H1 (cell line): ENCODE measurements at regions not wholly inside any gene's neighbourhood (a gene's known extent, or its start where the extent isn't known, plus 50 kb on each side); places are given as distances from the start of the nearest gene placed in this dataset.

Source experiments
- CTCF ChIA-PET: fragments of 300-600 bp; sonication (Branson Sonifier 250); formaldehyde crosslinking; loops from one replicate; lab custom pipeline; 2021; ENCODE audit not compliant: partially characterized antibody; lab: Charles Lee
- POLR2A ChIA-PET: fragments of 300-600 bp; sonication (Branson Sonifier 250); formaldehyde crosslinking; loops from one replicate; lab custom pipeline; 2021; ENCODE audit warnings: inconsistent platforms; ENCODE audit not compliant: partially characterized antibody; lab: Charles Lee
- DNase-seq, 2 experiments: peaks; one replicate each; pipeline versions ENCODE4 v3.0.0 to v3.0.0-alpha.2; 2010 to 2022; ENCODE audit warnings: low spot score in 2 of 2, low read depth in 1 of 2, mixed read lengths in 1 of 2
- FAIRE-seq: peaks from 2 replicates; lab custom pipeline; 2011; peaks lifted over from hg19 to GRCh38; lab: Jason Lieb, UNC
- H2AFZ ChIP-seq: 2 replicates; pipeline ENCODE4 v1.8.1; 2012; ENCODE audit warnings: low read length, inconsistent platforms
- H2AK5ac ChIP-seq: 2 replicates; pipeline ENCODE4 v1.6.1; 2013; ENCODE audit warnings: low read depth, low read length
- H2BK120ac ChIP-seq: replicated peaks from 2 replicates; pipeline ENCODE3; 2013; ENCODE audit warnings: low read depth, low read length, inconsistent platforms
- H2BK12ac ChIP-seq: 2 replicates; pipeline ENCODE4 v1.6.1; 2013; ENCODE audit warnings: low read depth, low read length
- H2BK15ac ChIP-seq: 2 replicates; pipeline ENCODE4 v1.6.1; 2013; ENCODE audit warnings: low read length
- H2BK20ac ChIP-seq: 2 replicates; pipeline ENCODE4 v1.6.1; 2013; ENCODE audit warnings: low read length
- H2BK5ac ChIP-seq: 2 replicates; pipeline ENCODE4 v1.6.1; 2013; ENCODE audit warnings: low read depth, low read length
- H3K14ac ChIP-seq: 2 replicates; pipeline ENCODE4 v1.6.1; 2013; ENCODE audit warnings: inconsistent platforms; ENCODE audit not compliant: insufficient read length
- H3K18ac ChIP-seq: 2 replicates; pipeline ENCODE4 v1.6.1; 2013; ENCODE audit warnings: low read length; ENCODE audit errors: extremely low read depth
- H3K23ac ChIP-seq: 2 replicates; pipeline ENCODE4 v1.6.1; 2013; ENCODE audit warnings: inconsistent platforms; ENCODE audit not compliant: insufficient read length
- H3K23me2 ChIP-seq: 2 replicates; pipeline ENCODE4 v1.6.1; 2013; ENCODE audit warnings: low read depth, low read length
- H3K27ac ChIP-seq: 2 replicates; pipeline ENCODE4 v1.6.1; 2011; ENCODE audit warnings: low read depth, low read length, inconsistent platforms
- H3K27me3 ChIP-seq, 4 experiments: replicated peaks in 1 of 4; 1 replicate in 1 of 4; 2 replicates in 3 of 4; pipeline versions ENCODE4 v1.6.1 to v1.8.1; 2011 to 2013; ENCODE audit warnings: low read length in 3 of 4, mild to moderate bottlenecking in 3 of 4, inconsistent platforms in 2 of 4, mixed read lengths in 2 of 4, moderate library complexity in 1 of 4; ENCODE audit not compliant: control insufficient read depth in 3 of 4, insufficient read depth in 3 of 4; ENCODE audit errors: extremely low read depth in 1 of 4
- H3K36me3 ChIP-seq, 4 experiments: 2 replicates each; pipeline versions ENCODE4 v1.6.1 to v1.8.1; 2011 to 2013; ENCODE audit warnings: mild to moderate bottlenecking in 4 of 4, low read length in 3 of 4, moderate library complexity in 2 of 4, control low read depth in 1 of 4, inconsistent platforms in 1 of 4; ENCODE audit not compliant: insufficient read depth in 4 of 4, control insufficient read depth in 2 of 4
- H3K4ac ChIP-seq: replicated peaks from 2 replicates; pipeline ENCODE3; 2013; ENCODE audit warnings: low read length, low read depth, mixed read lengths, inconsistent platforms; ENCODE audit not compliant: insufficient read length
- H3K4me1 ChIP-seq, 4 experiments: replicated peaks in 1 of 4; 1 replicate in 1 of 4; 2 replicates in 3 of 4; pipeline versions ENCODE4 v1.6.1 to v1.8.1; 2011 to 2013; ENCODE audit warnings: low read length in 3 of 4, inconsistent platforms in 2 of 4, mixed read lengths in 1 of 4; ENCODE audit not compliant: insufficient read depth in 4 of 4, control insufficient read depth in 3 of 4
- H3K4me2 ChIP-seq, 2 experiments: 2 replicates each; pipeline versions ENCODE4 v1.6.1 to v1.8.1; 2011 to 2013; ENCODE audit warnings: low read depth in 2 of 2, low read length in 2 of 2, control low read depth in 1 of 2, inconsistent platforms in 1 of 2, mild to moderate bottlenecking in 1 of 2; ENCODE audit not compliant: insufficient read depth in 1 of 2
- H3K4me3 ChIP-seq, 4 experiments: fragments of 200-600, 300-600 bp in 1 of 4; sonication (generic), shearing (Covaris generic), sonication (Bioruptor Twin) in 1 of 4; 2 replicates each; pipeline versions ENCODE4 v1.5.1 to v1.8.1; 2011 to 2016; ENCODE audit warnings: low read length in 4 of 4, low read depth in 3 of 4, control low read depth in 2 of 4, inconsistent platforms in 2 of 4, mild to moderate bottlenecking in 2 of 4, mixed read lengths in 1 of 4, moderate library complexity in 1 of 4; ENCODE audit not compliant: insufficient read depth in 2 of 4; ENCODE audit errors: extremely low read depth in 1 of 4
- H3K56ac ChIP-seq: replicated peaks from 2 replicates; pipeline ENCODE3; 2013; ENCODE audit warnings: low read depth, mild to moderate bottlenecking, mixed read lengths, low read length, inconsistent platforms; ENCODE audit not compliant: insufficient read length
- H3K79me1 ChIP-seq: 2 replicates; pipeline ENCODE4 v1.6.1; 2013; ENCODE audit warnings: low read depth, low read length, control low read depth
- H3K79me2 ChIP-seq, 2 experiments: 2 replicates each; pipeline versions ENCODE4 v1.6.1 to v1.8.1; 2012 to 2013; ENCODE audit warnings: low read length in 2 of 2, mild to moderate bottlenecking in 2 of 2, inconsistent platforms in 1 of 2; ENCODE audit not compliant: insufficient read depth in 2 of 2, control insufficient read depth in 1 of 2
- H3K9ac ChIP-seq, 4 experiments: replicated peaks in 1 of 4; 1 replicate in 1 of 4; 2 replicates in 3 of 4; pipeline versions ENCODE4 v1.6.1 to v1.8.1; 2011 to 2013; ENCODE audit warnings: low read depth in 3 of 4, low read length in 3 of 4, control low read depth in 2 of 4, mild to moderate bottlenecking in 2 of 4, moderate library complexity in 2 of 4, inconsistent platforms in 1 of 4; ENCODE audit errors: extremely low read depth in 1 of 4
- H3K9me3 ChIP-seq, 2 experiments: 2 replicates each; pipeline versions ENCODE4 v1.6.1 to v1.8.1; 2012 to 2013; ENCODE audit warnings: mild to moderate bottlenecking in 2 of 2, moderate library complexity in 2 of 2, control low read depth in 1 of 2, inconsistent platforms in 1 of 2, low read depth in 1 of 2, low read length in 1 of 2, mixed read lengths in 1 of 2; ENCODE audit not compliant: insufficient read depth in 2 of 2
- H4K20me1 ChIP-seq, 2 experiments: replicated peaks in 1 of 2; 2 replicates each; pipeline versions ENCODE3 to v1.8.1; 2011 to 2013; ENCODE audit warnings: inconsistent platforms in 2 of 2, low read length in 2 of 2, mild to moderate bottlenecking in 1 of 2; ENCODE audit not compliant: insufficient read depth in 2 of 2, control insufficient read depth in 1 of 2
- H4K5ac ChIP-seq: 2 replicates; pipeline ENCODE4 v1.6.1; 2013; ENCODE audit warnings: low read length, low read depth, mixed read lengths, inconsistent platforms; ENCODE audit not compliant: insufficient read length
- H4K8ac ChIP-seq: 2 replicates; pipeline ENCODE4 v1.8.0; 2013; ENCODE audit warnings: mild to moderate bottlenecking, moderate library complexity, low read length, inconsistent platforms; ENCODE audit not compliant: insufficient read depth; ENCODE audit errors: extremely low read depth
- H4K91ac ChIP-seq: replicated peaks from 2 replicates; pipeline ENCODE3; 2013; ENCODE audit warnings: low read length, mixed read lengths, inconsistent platforms; ENCODE audit not compliant: insufficient read length
- ATF3 ChIP-seq: IDR thresholded peaks from 2 replicates; pipeline ENCODE4 v1.6.1; 2011; ENCODE audit warnings: low read depth, mild to moderate bottlenecking, low read length; ENCODE audit not compliant: insufficient read depth
- BACH1 ChIP-seq: IDR thresholded peaks from 2 replicates; pipeline ENCODE4 v1.6.1; 2012; ENCODE audit warnings: low read length, improper control_type of control experiment
- CTBP2 ChIP-seq: IDR thresholded peaks from 2 replicates; pipeline ENCODE4 v1.7.0; 2011; ENCODE audit warnings: borderline replicate concordance, mild to moderate bottlenecking, moderate library complexity, mixed read lengths, low read length; ENCODE audit not compliant: insufficient read depth, insufficient read length
- EZH2 ChIP-seq: fragments of 200-600 bp; sonication (generic); IDR thresholded peaks from 2 replicates; pipeline ENCODE4 v1.7.1; 2012; ENCODE audit warnings: low read depth, mild to moderate bottlenecking, moderate library complexity, low read length, inconsistent platforms; ENCODE audit not compliant: severe bottlenecking
- HDAC2 ChIP-seq, 2 experiments: fragments of 300-600 bp in 1 of 2; sonication (generic) in 1 of 2; IDR thresholded peaks; 2 replicates each; pipeline ENCODE4 v1.6.1; 2011 to 2012; ENCODE audit warnings: low read depth in 2 of 2, low read length in 2 of 2, mild to moderate bottlenecking in 2 of 2, moderate library complexity in 2 of 2, borderline replicate concordance in 1 of 2, inconsistent platforms in 1 of 2
- JUND ChIP-seq: IDR thresholded peaks from 2 replicates; pipeline ENCODE4 v1.6.1; 2011; ENCODE audit warnings: mild to moderate bottlenecking, improper control_type of control experiment, low read length
- RXRA ChIP-seq: IDR thresholded peaks from 2 replicates; pipeline ENCODE4 v1.6.1; 2011; ENCODE audit warnings: low read depth, mild to moderate bottlenecking, low read length, moderate library complexity; ENCODE audit not compliant: insufficient read depth
- SP2 ChIP-seq: IDR thresholded peaks from 2 replicates; pipeline ENCODE4 v1.6.1; 2012; ENCODE audit warnings: mild to moderate bottlenecking, low read length, inconsistent platforms
- TBP ChIP-seq: IDR thresholded peaks from 2 replicates; pipeline ENCODE4 v1.6.1; 2011; ENCODE audit warnings: low read depth, low read length, improper control_type of control experiment
- YY1 ChIP-seq: IDR thresholded peaks from 2 replicates; pipeline ENCODE4 v1.6.1; 2011; ENCODE audit warnings: low read depth, mild to moderate bottlenecking, low read length
- WGBS, 2 experiments: shearing (Covaris generic) in 1 of 2; methylation state at CpG; one replicate each; pipeline versions ENCODE4 v1.1.6 to v1.1.7; 2013 to 2015; ENCODE audit warnings: low lambda C conversion rate in 2 of 2, mixed read lengths in 2 of 2, inconsistent platforms in 1 of 2, low coverage in 1 of 2, missing lambda C conversion rate in 1 of 2; ENCODE audit not compliant: insufficient replicate concordance in 2 of 2, insufficient coverage in 1 of 2, insufficient read length in 1 of 2; ENCODE audit errors: extremely low coverage in 1 of 2, missing lambda C conversion rate in 1 of 2; 5-methylcytosine and 5-hydroxymethylcytosine counted together
- TF ChIP-seq, protein P1 (sequence below), 3 experiments: IDR thresholded peaks; 1 replicate in 2 of 3; 2 replicates in 1 of 3; pipeline versions ENCODE4 v1.5.1 to v1.6.1; 2011; ENCODE audit warnings: low read length in 3 of 3, mild to moderate bottlenecking in 3 of 3, inconsistent platforms in 2 of 3, low read depth in 1 of 3, moderate library complexity in 1 of 3; ENCODE audit not compliant: insufficient read depth in 1 of 3; ENCODE audit errors: control extremely low read depth in 1 of 3

GRCh38 chr1:96990136-96990535, 268.6 kb downstream of the PTBP2 start:
- H3K56ac ChIP-seq: no peak overlapping the region
- H3K4me1 ChIP-seq: no peaks in the 10 kb centered on the region
- H3K18ac ChIP-seq: no peak overlapping the region
- no peak overlapping the region for H2AFZ ChIP-seq
- no peaks in the 10 kb centered on the region for H3K79me2 ChIP-seq
- CTCF ChIA-PET: interaction anchor here (0.7 kb wide), 1 partner anchor 9 kb away, joined by 3 read pairs; no protein-coding TSS in a partner anchor
- H3K79me1 ChIP-seq: no peaks in the 10 kb centered on the region
- H3K27me3 ChIP-seq: no peaks in the 10 kb centered on the region
- H3K23ac ChIP-seq: no peak overlapping the region
- H3K4ac ChIP-seq: no peak overlapping the region
- H3K23me2 ChIP-seq: no peaks in the 10 kb centered on the region
- H3K9me3 ChIP-seq: no peaks in the 10 kb centered on the region
- H3K9ac ChIP-seq: no peak overlapping the region
- no peak overlapping the region for H2BK20ac ChIP-seq
- no peak overlapping the region for H4K91ac ChIP-seq
- H2BK12ac ChIP-seq: no peak overlapping the region
- H4K8ac ChIP-seq: no peak overlapping the region
- H4K20me1 ChIP-seq: no peaks in the 10 kb centered on the region
- no peaks in the 10 kb centered on the region for H3K36me3 ChIP-seq
- H2BK5ac ChIP-seq: no peak overlapping the region
- no peak overlapping the region for H2BK15ac ChIP-seq
- H2BK120ac ChIP-seq: no peak overlapping the region
- FAIRE-seq (no peak), DNase-seq (no peak)
- H3K4me3 ChIP-seq: no peak overlapping the region
- POLR2A ChIA-PET: no interaction called here
- no peak overlapping the region for H4K5ac ChIP-seq
- H3K27ac ChIP-seq: no peak overlapping the region
- no peak overlapping the region for H3K4me2 ChIP-seq
- H3K14ac ChIP-seq: no peak overlapping the region
- no peak overlapping the region for H2AK5ac ChIP-seq
- WGBS, 2 experiments: 90% methylated on average over 3 of the region's 3 CpGs; no CpG with 5 or more reads in 1 of the 2 experiments
- TF ChIP-seq CTBP2 (no peak), JUND (no peak), TBP (no peak), SP2 (no peak), EZH2 (no peak), BACH1 (no peak), YY1 (no peak), RXRA (no peak), ATF3 (no peak), HDAC2 (IDR thresholded peaks at IDR 0.05; ENCODE audit: borderline replicate concordance in 1 of 2, low read depth in 2 of 2, low read length in 2 of 2) (no peak)
- TF ChIP-seq, protein P1, sequence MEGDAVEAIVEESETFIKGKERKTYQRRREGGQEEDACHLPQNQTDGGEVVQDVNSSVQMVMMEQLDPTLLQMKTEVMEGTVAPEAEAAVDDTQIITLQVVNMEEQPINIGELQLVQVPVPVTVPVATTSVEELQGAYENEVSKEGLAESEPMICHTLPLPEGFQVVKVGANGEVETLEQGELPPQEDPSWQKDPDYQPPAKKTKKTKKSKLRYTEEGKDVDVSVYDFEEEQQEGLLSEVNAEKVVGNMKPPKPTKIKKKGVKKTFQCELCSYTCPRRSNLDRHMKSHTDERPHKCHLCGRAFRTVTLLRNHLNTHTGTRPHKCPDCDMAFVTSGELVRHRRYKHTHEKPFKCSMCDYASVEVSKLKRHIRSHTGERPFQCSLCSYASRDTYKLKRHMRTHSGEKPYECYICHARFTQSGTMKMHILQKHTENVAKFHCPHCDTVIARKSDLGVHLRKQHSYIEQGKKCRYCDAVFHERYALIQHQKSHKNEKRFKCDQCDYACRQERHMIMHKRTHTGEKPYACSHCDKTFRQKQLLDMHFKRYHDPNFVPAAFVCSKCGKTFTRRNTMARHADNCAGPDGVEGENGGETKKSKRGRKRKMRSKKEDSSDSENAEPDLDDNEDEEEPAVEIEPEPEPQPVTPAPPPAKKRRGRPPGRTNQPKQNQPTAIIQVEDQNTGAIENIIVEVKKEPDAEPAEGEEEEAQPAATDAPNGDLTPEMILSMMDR (IDR thresholded peaks at IDR 0.05; ENCODE audit: control extremely low read depth in 1 of 3, insufficient read depth in 1 of 3, low read depth in 1 of 3, low read length in 3 of 3): no peak
